ENCODE measurements at regions not wholly inside any gene's neighbourhood (a gene's known extent, or its start where the extent isn't known, plus 50 kb on each side); places are given as distances from the start of the nearest gene placed in this dataset.

DNA sequence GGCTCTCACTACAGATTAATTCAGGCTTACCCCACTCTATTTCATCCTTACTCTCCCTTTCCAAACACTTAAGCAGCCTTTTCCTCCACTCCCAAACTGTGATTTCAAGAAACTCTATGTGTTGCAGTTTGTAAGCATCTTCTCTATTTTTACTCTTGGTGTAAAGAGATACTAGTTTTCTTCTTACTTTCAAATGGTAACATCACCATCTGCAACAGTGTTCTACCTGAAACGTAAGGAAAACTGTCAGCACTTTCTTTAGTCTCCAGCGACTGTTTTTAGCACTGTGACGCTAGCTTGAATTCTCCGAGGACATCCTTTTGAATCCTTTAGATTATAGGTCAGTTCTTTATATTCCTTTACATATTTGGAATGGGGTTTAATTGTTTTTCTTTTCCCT, 335.2 kb downstream of the PDGFC start:
- Histone ChIP-seq H3K27ac (ENCODE audit: low read depth) (no peak overlapping the region), H3K36me3 (ENCODE audit: insufficient read depth) (no peaks in the 10 kb centered on the region), H3K4me1 (ENCODE audit: insufficient read depth) (no peaks in the 10 kb centered on the region), H3K4me3 (ENCODE audit: low read depth, low read length) (no peak overlapping the region)
- no peak for DNase-seq (ENCODE audit: extremely low spot score)
- 93% methylated on average over 4 of the region's 4 CpGs for WGBS

DNA sequence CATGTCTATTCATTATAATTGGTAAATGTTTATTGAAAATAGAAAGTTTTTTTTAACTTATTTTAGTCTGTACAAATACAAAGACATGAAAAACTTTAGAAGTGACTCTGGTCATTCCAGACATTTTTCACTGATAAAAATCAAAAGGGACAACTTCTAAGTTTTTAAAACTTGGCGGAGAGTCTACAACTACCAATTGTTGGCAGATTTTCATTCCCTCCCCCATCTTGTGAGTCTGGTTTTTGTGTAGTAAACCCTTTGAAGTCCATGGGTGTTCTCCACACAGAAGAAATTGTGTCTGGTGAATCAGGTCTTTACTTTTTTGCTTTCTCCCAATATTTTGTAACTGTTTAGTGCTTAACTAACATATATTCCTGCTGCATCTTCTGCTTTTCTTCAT, 336.5 kb downstream of the PDGFC start:
- Histone ChIP-seq H3K36me3 (ENCODE audit: insufficient read depth) (no peaks in the 10 kb centered on the region), H3K27ac (ENCODE audit: low read depth) (no peak overlapping the region), H3K4me3 (ENCODE audit: low read depth, low read length) (no peak overlapping the region), H3K4me1 (ENCODE audit: insufficient read depth) (no peaks in the 10 kb centered on the region)
- WGBS = 83% methylated on average over 1 of the region's 1 CpG
- DNase-seq (ENCODE audit: extremely low spot score) = no peak

DNA sequence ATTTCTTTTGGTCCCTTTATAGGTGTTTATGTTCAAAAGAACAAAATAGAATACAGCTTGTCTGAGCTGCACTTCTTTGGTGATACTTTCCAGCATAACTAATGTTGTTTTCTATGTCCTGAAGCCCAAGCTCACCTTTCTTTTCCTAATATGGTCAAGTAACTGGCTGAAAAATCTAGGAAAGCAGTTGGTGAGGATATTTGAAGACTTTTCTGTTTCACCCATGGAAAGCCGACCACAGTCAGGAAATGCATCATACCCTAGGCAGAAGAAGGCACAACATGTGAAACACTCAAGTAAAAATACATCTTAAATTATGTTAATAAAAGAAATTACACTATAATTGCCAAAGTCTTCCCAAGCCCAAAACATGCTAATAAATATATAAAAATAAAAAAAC, 337.0 kb downstream of the PDGFC start:
- no peak overlapping the region for H3K27ac ChIP-seq (ENCODE audit: low read depth)
- no peaks in the 10 kb centered on the region for H3K36me3 ChIP-seq (ENCODE audit: insufficient read depth)
- H3K4me3 ChIP-seq (ENCODE audit: low read depth, low read length) = no peak overlapping the region
- no peaks in the 10 kb centered on the region for H3K4me1 ChIP-seq (ENCODE audit: insufficient read depth)
- DNase-seq (ENCODE audit: extremely low spot score) = no peak
- WGBS = 85% methylated on average over 1 of the region's 1 CpG

DNA sequence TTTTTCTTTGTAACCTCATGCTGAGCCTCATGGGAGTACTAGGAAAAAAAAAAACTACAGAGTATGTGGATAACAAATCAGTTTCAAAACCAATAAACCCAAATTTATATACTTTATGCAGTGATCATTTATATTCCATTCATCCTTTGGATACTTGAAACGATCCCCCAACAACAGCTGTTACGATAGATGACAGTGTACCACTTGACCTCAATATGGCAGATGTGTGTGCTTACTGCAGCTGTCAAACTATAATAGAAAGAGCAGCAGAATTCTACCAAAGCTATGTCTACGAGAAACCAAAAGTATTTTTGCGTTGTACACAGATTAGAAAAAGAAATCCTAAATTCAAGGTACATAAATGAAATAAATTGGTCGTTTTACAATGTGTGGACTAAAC, 337.8 kb downstream of the PDGFC start:
- DNase-seq (ENCODE audit: extremely low spot score) = no peak
- Histone ChIP-seq H3K4me3 (ENCODE audit: low read depth, low read length) (no peak overlapping the region), H3K4me1 (ENCODE audit: insufficient read depth) (no peaks in the 10 kb centered on the region), H3K36me3 (ENCODE audit: insufficient read depth) (no peaks in the 10 kb centered on the region), H3K27ac (ENCODE audit: low read depth) (no peak overlapping the region)
- WGBS = 81% methylated on average over 5 of the region's 5 CpGs

DNA sequence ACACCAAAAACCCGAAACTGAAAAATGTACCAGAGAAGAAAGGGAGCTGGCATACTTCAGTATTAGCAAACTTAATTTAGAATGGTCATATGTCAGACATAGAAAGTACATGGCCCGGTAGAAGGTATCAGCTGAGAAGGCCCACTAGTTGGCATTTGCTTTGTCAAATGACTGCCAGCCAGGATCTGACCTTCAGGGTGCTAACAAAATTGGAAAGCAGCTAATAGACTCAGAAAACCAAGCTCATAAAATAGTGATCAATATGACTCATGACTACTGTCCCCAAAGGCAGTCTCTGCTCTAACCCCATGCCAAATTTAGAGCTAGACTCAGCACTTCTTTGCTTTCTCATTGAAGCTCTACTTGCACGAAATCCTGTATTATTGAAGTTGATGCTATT, 342.7 kb downstream of the PDGFC start:
- Histone ChIP-seq H3K36me3 (ENCODE audit: insufficient read depth) (no peaks in the 10 kb centered on the region), H3K27ac (ENCODE audit: low read depth) (no peak overlapping the region), H3K4me3 (ENCODE audit: low read depth, low read length) (no peak overlapping the region), H3K4me1 (ENCODE audit: insufficient read depth) (no peaks in the 10 kb centered on the region)
- no peak for DNase-seq (ENCODE audit: extremely low spot score)
- 86% methylated on average over 3 of the region's 3 CpGs for WGBS

DNA sequence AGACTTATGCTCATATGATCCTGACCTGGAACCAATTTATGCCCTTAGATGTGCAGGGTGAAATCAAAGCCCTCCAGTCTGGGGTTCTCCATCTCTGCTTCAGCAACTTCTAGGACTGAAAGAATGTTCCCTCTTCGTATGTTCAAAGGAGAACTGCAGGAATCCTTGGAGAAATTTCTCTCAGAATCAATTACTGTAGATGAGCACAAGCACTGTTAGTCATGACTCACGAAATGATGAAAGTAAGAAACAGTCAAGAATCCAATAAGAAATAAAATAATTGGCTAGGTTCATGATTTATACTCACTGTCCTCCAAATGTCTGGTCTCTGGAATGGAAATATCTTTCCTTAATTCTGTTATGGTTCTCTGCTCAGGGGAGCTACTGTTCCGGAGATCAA, 348.2 kb downstream of the PDGFC start:
- H3K27ac ChIP-seq (ENCODE audit: low read depth) = no peak overlapping the region
- H3K4me3 ChIP-seq (ENCODE audit: low read depth, low read length) = no peak overlapping the region
- no peak for DNase-seq (ENCODE audit: extremely low spot score)
- H3K36me3 ChIP-seq (ENCODE audit: insufficient read depth) = no peaks in the 10 kb centered on the region
- WGBS = 91% methylated on average over 3 of the region's 3 CpGs
- no peaks in the 10 kb centered on the region for H3K4me1 ChIP-seq (ENCODE audit: insufficient read depth)

DNA sequence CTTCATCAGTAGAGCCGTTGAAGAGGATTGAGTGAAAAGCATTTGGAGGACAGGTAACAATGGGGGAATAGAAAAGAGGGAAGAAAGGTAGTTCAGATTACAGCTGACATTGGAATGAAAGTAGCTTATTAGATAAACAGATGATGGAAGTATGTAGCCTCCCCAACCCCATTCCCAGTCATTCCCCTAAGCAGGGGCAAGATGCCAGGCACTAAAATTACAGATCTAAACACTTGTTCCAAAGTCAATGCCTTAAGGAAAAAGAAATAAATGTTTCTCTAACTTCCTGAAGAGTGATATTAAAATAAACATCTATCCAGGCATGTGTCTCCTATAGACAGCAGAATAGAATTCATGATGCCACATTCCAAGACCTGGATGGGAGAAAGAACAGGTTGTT, 350.8 kb downstream of the PDGFC start:
- Histone ChIP-seq H3K4me3 (ENCODE audit: low read depth, low read length) (no peak overlapping the region), H3K27ac (ENCODE audit: low read depth) (no peak overlapping the region), H3K36me3 (ENCODE audit: insufficient read depth) (no peaks in the 10 kb centered on the region), H3K4me1 (ENCODE audit: insufficient read depth) (no peaks in the 10 kb centered on the region)
- 93% methylated on average over 1 of the region's 1 CpG for WGBS
- no peak for DNase-seq (ENCODE audit: extremely low spot score)

DNA sequence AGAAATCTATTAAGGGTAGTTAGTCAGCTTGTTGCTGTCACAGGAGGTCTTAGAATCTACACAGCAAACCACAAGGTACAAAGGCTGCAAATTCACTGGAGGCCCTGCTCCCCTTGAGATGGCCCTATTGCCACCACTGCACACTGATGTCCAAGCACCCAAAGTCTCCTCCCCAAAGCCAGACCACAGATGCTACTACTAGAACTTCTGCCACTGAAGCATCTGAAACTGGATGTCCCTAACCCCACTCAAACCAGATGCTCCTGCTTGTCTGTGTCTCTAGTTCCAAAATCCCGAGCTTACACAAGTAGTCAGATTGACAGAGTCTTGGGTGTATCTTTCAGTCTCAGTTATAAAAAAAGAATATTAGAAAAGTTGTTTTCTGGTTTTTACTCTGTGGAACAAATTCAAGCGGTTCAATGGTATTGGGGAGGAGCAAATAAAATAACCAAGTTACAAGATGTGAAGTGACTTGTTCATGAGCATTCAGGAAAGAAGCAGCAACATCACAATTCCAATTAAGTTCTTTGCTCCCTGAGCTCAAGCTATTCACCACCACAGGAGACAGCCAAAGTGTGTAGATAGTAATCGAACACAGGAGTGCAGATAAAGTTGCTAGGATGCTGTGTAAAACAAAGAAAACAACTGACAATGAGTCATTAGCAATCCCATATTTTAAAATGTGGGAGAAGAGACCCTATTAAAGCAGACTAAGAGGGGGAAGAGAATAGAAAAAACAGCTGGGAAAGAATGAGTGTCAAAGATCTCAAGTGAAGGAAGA, 352.3 kb downstream of the PDGFC start:
- DNase-seq (ENCODE audit: extremely low spot score) = no peak
- Histone ChIP-seq H3K36me3 (ENCODE audit: insufficient read depth) (no peaks in the 10 kb centered on the region), H3K4me1 (ENCODE audit: insufficient read depth) (no peaks in the 10 kb centered on the region), H3K27ac (ENCODE audit: low read depth) (no peak overlapping the region), H3K4me3 (ENCODE audit: low read depth, low read length) (no peak overlapping the region)
- 83% methylated on average over 3 of the region's 3 CpGs for WGBS

DNA sequence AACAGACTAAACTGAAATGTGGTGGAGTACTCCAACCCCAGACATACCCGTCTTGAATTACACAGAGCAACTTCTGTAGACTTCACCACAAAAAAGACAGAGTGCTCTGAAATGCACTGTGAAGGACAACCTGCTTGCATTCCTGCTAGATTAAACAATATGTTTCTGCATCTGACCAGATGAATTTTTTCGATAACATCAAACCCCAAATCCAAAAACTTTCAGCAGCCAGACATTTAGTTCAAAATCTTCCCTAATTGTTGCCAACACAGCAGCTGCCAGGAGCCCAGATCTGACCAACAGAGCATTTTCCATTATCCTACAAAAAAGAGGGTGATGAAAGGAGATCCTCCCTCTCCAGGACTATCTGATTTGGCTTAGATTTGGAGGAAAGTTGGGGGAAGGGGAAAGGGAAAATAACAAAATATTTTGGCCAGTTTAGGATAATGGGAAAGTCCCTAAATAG, 356.5 kb downstream of the PDGFC start:
- no peak for DNase-seq (ENCODE audit: extremely low spot score)
- WGBS = 22% methylated on average over 2 of the region's 2 CpGs
- Histone ChIP-seq H3K4me3 (ENCODE audit: low read depth, low read length) (no peak overlapping the region), H3K27ac (ENCODE audit: low read depth) (no peak overlapping the region), H3K36me3 (ENCODE audit: insufficient read depth) (no peaks in the 10 kb centered on the region), H3K4me1 (ENCODE audit: insufficient read depth) (no peaks in the 10 kb centered on the region)

DNA sequence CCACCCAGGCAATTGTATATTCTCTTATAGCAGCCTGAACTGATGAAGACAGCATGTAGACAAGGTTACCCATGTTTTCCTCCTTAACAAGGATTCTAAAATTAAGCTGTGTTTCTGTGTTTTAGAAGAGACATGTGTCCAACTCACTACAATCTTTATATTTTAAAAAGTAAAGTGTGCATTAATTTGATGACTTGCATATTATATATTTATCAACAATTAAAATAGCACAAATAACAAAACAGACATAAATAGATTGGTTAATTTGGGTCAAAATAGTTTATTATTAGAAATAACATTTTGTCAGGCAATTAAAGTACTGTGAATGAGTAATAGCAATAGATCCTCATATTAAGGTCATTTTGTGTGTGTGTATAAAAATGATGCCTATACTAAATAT, 357.1 kb downstream of the PDGFC start:
- H3K4me1 ChIP-seq (ENCODE audit: insufficient read depth) = no peaks in the 10 kb centered on the region
- H3K27ac ChIP-seq (ENCODE audit: low read depth) = no peak overlapping the region
- H3K4me3 ChIP-seq (ENCODE audit: low read depth, low read length) = no peak overlapping the region
- no peak for DNase-seq (ENCODE audit: extremely low spot score)
- H3K36me3 ChIP-seq (ENCODE audit: insufficient read depth) = no peaks in the 10 kb centered on the region

DNA sequence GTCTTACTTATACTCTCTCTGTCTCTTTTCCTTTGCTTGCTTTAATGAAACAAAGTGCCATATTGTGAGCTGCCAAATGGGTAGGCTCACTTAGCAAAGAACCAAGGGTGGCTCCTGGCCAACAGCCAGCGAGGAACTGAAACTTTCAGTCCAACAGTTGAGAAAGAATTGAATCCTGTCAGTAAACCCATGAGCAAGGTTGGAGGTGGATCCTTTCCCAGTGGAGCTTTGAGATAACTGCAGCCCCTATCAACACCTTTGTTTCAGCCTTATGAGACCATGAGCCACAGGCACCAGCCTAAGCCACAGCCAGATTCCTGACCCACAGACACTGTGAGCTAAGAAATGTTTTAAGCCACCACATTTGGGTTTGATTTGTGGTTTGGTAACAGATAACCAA, 362.2 kb downstream of the PDGFC start:
- WGBS = 86% methylated on average over 1 of the region's 1 CpG
- H3K27ac ChIP-seq (ENCODE audit: low read depth) = no peak overlapping the region
- DNase-seq (ENCODE audit: extremely low spot score) = no peak
- no peak overlapping the region for H3K4me3 ChIP-seq (ENCODE audit: low read depth, low read length)
- H3K36me3 ChIP-seq (ENCODE audit: insufficient read depth) = no peaks in the 10 kb centered on the region
- no peaks in the 10 kb centered on the region for H3K4me1 ChIP-seq (ENCODE audit: insufficient read depth)

DNA sequence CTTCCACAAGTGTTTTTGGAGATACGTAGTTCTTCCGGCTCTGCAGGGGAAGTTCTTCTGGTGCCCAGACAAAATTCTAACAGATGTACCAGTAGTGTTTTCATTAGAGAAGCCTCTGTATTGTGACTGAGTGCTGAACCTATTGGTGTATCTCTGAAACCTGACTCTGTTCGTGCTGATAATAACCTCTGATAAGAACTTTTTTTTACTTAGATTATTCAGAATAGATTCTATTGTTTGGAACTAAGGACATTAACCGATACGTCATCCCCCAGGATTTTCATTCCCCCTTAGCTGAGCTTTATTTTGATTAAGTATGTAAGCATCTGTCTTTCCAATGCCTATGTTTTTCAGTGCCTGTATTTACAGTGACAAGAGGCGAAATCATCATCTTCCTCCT, 362.9 kb downstream of the PDGFC start:
- no peaks in the 10 kb centered on the region for H3K4me1 ChIP-seq (ENCODE audit: insufficient read depth)
- no peak for DNase-seq (ENCODE audit: extremely low spot score)
- WGBS = 62% methylated on average over 6 of the region's 6 CpGs
- H3K27ac ChIP-seq (ENCODE audit: low read depth) = no peak overlapping the region
- H3K36me3 ChIP-seq (ENCODE audit: insufficient read depth) = no peaks in the 10 kb centered on the region
- no peak overlapping the region for H3K4me3 ChIP-seq (ENCODE audit: low read depth, low read length)

DNA sequence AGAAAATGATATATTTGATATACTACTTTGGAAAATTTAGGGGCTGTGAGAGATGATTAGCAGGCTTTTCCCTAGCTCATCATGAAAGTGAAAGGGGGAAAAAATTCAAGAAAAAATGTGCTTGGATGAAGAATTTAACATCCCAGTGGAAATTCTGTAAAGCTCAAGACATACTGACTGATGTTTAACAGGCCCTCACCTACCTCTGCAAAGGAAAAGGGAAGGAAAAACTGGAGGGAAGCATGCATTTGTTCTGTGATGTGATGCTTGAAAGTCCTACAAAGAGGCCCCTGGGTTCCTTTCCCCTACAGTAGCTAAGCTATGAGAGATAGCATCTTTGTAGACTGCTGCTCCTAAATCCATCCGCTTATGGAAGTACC, 364.1 kb downstream of the PDGFC start:
- Histone ChIP-seq H3K4me1 (ENCODE audit: insufficient read depth) (no peaks in the 10 kb centered on the region), H3K36me3 (ENCODE audit: insufficient read depth) (no peaks in the 10 kb centered on the region), H3K4me3 (ENCODE audit: low read depth, low read length) (no peak overlapping the region), H3K27ac (ENCODE audit: low read depth) (no peak overlapping the region)
- 96% methylated on average over 1 of the region's 1 CpG for WGBS
- DNase-seq (ENCODE audit: extremely low spot score) = no peak

DNA sequence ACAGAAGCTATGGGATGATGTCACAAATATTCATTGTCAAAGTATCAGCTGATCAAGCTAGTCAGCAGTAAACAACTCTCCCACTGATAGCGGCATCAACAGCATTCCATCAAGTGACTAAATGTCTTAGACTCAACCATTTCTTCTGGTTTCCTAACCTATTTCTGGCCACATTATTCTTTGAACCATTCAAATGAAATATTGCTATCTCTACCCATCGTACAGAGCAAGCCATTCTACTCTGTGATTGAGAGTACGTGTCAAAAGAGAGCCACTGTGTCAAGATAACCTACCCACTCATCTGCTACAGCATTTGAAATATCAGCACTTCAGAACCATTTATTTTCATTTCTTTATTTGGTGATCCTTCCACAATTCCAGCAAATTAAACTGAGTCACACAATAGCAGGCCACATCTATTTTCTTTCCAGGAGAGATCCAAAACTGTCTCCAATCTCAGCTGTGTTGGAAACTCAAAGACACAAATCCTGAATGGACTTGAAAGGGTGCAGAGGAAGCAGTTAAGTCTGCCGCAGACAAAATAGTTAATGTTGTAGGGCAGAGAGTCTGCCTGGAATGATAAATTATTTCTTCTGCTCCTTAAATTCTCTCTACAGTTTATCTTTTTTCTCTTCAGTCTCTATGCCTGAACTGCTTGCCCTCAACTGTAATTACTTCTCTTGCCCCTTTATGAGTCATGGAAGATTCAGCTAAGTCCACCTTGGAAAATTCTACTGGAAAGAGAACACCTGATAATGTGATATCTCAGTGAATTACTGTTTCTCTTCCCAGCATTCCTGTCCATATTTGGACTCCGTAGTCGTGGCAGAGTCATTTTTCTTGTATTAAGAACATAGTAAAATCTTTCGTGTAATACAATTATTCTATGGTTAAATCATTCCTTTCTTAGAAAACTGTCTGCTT, 364.8 kb downstream of the PDGFC start:
- DNase-seq (ENCODE audit: extremely low spot score) = no peak
- H3K4me3 ChIP-seq (ENCODE audit: low read depth, low read length) = no peak overlapping the region
- H3K4me1 ChIP-seq (ENCODE audit: insufficient read depth) = no peaks in the 10 kb centered on the region
- no peaks in the 10 kb centered on the region for H3K36me3 ChIP-seq (ENCODE audit: insufficient read depth)
- no peak overlapping the region for H3K27ac ChIP-seq (ENCODE audit: low read depth)
- 51% methylated on average over 7 of the region's 7 CpGs for WGBS

All from urinary bladder (tissue), 3 donors.